ENCODE measurements at regions not wholly inside any gene's neighbourhood (a gene's known extent, or its start where the extent isn't known, plus 50 kb on each side); places are given as distances from the start of the nearest gene placed in this dataset.
"Not testable (repeated sequence)": the region's sequence is repeated elsewhere in the genome, so short reads cannot be mapped to it uniquely, and the experiment has no call there.

GRCh38 chr14:106348873-106349540 is 822.6 kb downstream of the TMEM121 start:
- not testable (repeated sequence) for DNase-seq

- DNase-seq = not testable (repeated sequence)
These were observed 823.5 kb downstream of the TMEM121 start for GRCh38 chr14:106349678-106350457.

GRCh38 chr14:106355007-106355791 is 828.8 kb downstream of the TMEM121 start:
- not testable (repeated sequence) for DNase-seq

GRCh38 chr14:106355881-106356642 is 829.7 kb downstream of the TMEM121 start:
- DNase-seq = not testable (repeated sequence)

- DNase-seq = not testable (repeated sequence)
These were observed 830.2 kb downstream of the TMEM121 start for GRCh38 chr14:106356643-106356930.

- not testable (repeated sequence) for DNase-seq
These were observed 832.9 kb downstream of the TMEM121 start for GRCh38 chr14:106359157-106359887.

GRCh38 chr14:106365371-106365770 is 839.0 kb downstream of the TMEM121 start:
- DNase-seq = not testable (repeated sequence)

GRCh38 chr14:106365894-106366293 is 839.5 kb downstream of the TMEM121 start:
- DNase-seq = not testable (repeated sequence)

- not testable (repeated sequence) for DNase-seq
These were observed 840.6 kb downstream of the TMEM121 start for GRCh38 chr14:106366971-106367370.

GRCh38 chr14:106369456-106369855 is 843.1 kb downstream of the TMEM121 start:
- DNase-seq = not testable (repeated sequence)

- no peak for DNase-seq
These were observed 846.7 kb downstream of the TMEM121 start for GRCh38 chr14:106372870-106373652.

- not testable (repeated sequence) for DNase-seq
These were observed 847.3 kb downstream of the TMEM121 start for GRCh38 chr14:106373653-106374110.

GRCh38 chr14:106377432-106377831 is 851.0 kb downstream of the TMEM121 start:
- DNase-seq = no peak

- DNase-seq = no peak
These were observed 851.8 kb downstream of the TMEM121 start for GRCh38 chr14:106378191-106378590.

GRCh38 chr14:106380740-106381139 is 854.4 kb downstream of the TMEM121 start:
- no peak for DNase-seq

- DNase-seq = not testable (repeated sequence)
These were observed 862.8 kb downstream of the TMEM121 start for GRCh38 chr14:106389186-106389585.

- DNase-seq = no peak
These were observed 864.0 kb downstream of the TMEM121 start for GRCh38 chr14:106390401-106390800.

- no peak for DNase-seq
These were observed 864.6 kb downstream of the TMEM121 start for GRCh38 chr14:106390947-106391346.

- no peak for DNase-seq
These were observed 867.4 kb downstream of the TMEM121 start for GRCh38 chr14:106393742-106394141.

GRCh38 chr14:106395456-106396050 is 869.2 kb downstream of the TMEM121 start:
- DNase-seq = no peak

GRCh38 chr14:106396999-106397398 is 870.6 kb downstream of the TMEM121 start:
- DNase-seq = no peak

Data from GOT3 (cell line).